ENCODE measurements at regions not wholly inside any gene's neighbourhood (a gene's known extent, or its start where the extent isn't known, plus 50 kb on each side); places are given as distances from the start of the nearest gene placed in this dataset.

DNA sequence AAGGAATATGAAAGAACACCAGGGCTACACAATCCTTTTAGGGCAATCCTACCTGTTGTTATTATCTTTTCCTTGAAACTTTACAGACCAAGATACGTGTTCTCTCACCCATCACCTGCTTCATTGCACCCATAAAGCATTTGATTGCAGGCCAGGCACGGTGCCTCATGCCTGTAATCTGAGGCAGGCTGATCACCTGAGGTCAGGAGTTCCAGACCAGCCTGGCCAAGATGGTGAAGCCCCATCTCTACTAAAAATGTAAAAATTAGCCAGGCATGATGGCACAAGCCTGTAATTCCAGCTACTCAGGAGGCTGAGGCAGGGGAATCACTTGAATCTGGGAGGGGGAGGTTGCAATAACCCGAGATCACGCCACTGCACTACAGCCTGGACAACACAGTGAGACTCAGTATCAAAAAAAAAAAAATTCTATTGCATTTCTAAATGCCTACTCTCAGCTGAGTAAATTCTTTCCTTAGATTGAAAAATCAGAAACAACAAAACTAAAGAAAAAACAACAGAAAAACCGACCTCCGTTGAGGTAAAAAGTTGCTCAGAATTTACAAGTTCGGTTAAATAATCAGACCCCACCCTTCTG is 183.7 kb upstream of the TMEM132C start:
- Mint-ChIP-seq H3K27me3 (ENCODE audit: low read depth) (no peaks in the 10 kb centered on the region; the same call in 1 of the 2 replicates), H3K27ac (no peak overlapping the region), H3K4me3 (no peak overlapping the region), H3K4me1 (peaks cover 19 to 27% of the 10 kb centered on the region in 2 experiments), H3K9me3 (no peaks in the 10 kb centered on the region; a peak in 2 of 5 replicates), H3K36me3 (ENCODE audit: insufficient read depth in 1 of 3, low read depth in 3 of 3) (no peaks in the 10 kb centered on the region)
- H3K79me1 ChIP-seq (ENCODE audit: insufficient read depth, low read depth, low read length, poor library complexity, severe bottlenecking) = no peaks in the 10 kb centered on the region
- H2BK5ac ChIP-seq (ENCODE audit: insufficient read length, low read length) = no peak overlapping the region
- no peak overlapping the region for H3K23ac ChIP-seq (ENCODE audit: insufficient read length, low read depth, low read length)
- no peak overlapping the region for H3K18ac ChIP-seq (ENCODE audit: insufficient read length, low read depth, low read length)
- no peak overlapping the region for H4K5ac ChIP-seq (ENCODE audit: insufficient read length, low read depth, low read length)
- no peak overlapping the region for H2BK15ac ChIP-seq (ENCODE audit: low read depth, low read length)
- no peak overlapping the region for H3K27ac ChIP-seq (ENCODE audit: insufficient read length, low read depth, low read length)
- H3K14ac ChIP-seq (ENCODE audit: insufficient read depth, low read length) = no peak overlapping the region
- DNase-seq = no peak
- no peaks in the 10 kb centered on the region for H4K20me1 ChIP-seq (ENCODE audit: control insufficient read depth, insufficient read depth, insufficient read length)
- no peaks in the 10 kb centered on the region for H3K23me2 ChIP-seq (ENCODE audit: insufficient read length, low read depth, low read length, poor library complexity, severe bottlenecking)
- TF ChIP-seq, protein P1, sequence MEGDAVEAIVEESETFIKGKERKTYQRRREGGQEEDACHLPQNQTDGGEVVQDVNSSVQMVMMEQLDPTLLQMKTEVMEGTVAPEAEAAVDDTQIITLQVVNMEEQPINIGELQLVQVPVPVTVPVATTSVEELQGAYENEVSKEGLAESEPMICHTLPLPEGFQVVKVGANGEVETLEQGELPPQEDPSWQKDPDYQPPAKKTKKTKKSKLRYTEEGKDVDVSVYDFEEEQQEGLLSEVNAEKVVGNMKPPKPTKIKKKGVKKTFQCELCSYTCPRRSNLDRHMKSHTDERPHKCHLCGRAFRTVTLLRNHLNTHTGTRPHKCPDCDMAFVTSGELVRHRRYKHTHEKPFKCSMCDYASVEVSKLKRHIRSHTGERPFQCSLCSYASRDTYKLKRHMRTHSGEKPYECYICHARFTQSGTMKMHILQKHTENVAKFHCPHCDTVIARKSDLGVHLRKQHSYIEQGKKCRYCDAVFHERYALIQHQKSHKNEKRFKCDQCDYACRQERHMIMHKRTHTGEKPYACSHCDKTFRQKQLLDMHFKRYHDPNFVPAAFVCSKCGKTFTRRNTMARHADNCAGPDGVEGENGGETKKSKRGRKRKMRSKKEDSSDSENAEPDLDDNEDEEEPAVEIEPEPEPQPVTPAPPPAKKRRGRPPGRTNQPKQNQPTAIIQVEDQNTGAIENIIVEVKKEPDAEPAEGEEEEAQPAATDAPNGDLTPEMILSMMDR (conservative IDR thresholded peaks at IDR 0.05) = no peak
- no peak overlapping the region for H2BK20ac ChIP-seq (ENCODE audit: low read depth, low read length, poor library complexity, severe bottlenecking)
- H3K9ac ChIP-seq (ENCODE audit: extremely low read depth, insufficient read length, low read length) = no peak overlapping the region
- no peaks in the 10 kb centered on the region for H3K9me3 ChIP-seq (ENCODE audit: control insufficient read depth, low read depth, low read length)
- no peak overlapping the region for H3K4me2 ChIP-seq (ENCODE audit: insufficient read depth, insufficient read length, low read length)
- WGBS (ENCODE audit: extremely low coverage, insufficient read length, low lambda C conversion rate) = no CpG with 5 or more reads among the region's 7 CpGs
- H3T11ph ChIP-seq (ENCODE audit: low read length) = no peak overlapping the region
- no peak overlapping the region for H3K56ac ChIP-seq (ENCODE audit: insufficient read length, low read depth, low read length)
- H2AFZ ChIP-seq (ENCODE audit: low read length) = no peak overlapping the region
- H3K4me1 ChIP-seq (ENCODE audit: insufficient read depth, low read length) = no peaks in the 10 kb centered on the region
- H3K27me3 ChIP-seq (ENCODE audit: insufficient read depth, low read length) = no peaks in the 10 kb centered on the region
- H4K91ac ChIP-seq (ENCODE audit: insufficient read length, low read depth, low read length) = no peak overlapping the region
- no peak overlapping the region for H4K8ac ChIP-seq (replicated peaks; ENCODE audit: insufficient read length, low read depth, low read length)
- no peaks in the 10 kb centered on the region for H3K79me2 ChIP-seq (ENCODE audit: insufficient read depth, low read length)
- H2BK120ac ChIP-seq (ENCODE audit: low read depth, low read length, poor library complexity, severe bottlenecking) = no peak overlapping the region
- no peak overlapping the region for H2AK5ac ChIP-seq (ENCODE audit: insufficient read length, low read length)
- no peak overlapping the region for H2BK12ac ChIP-seq (ENCODE audit: insufficient read length, low read depth, low read length)
- no peak overlapping the region for H3K4ac ChIP-seq (ENCODE audit: low read depth, low read length)

Data from H9 (cell line).